GM12878 (cell line): ENCODE measurements at regions not wholly inside any gene's neighbourhood (a gene's known extent, or its start where the extent isn't known, plus 50 kb on each side); places are given as distances from the start of the nearest gene placed in this dataset.

Source experiments
- ATAC-seq: fragments of 200-7000 bp; cut with Tn5 transposase; 3 replicates; pipeline ENCODE4 v1.9.1; 2020; ENCODE audit warnings: mild to moderate bottlenecking, moderate library complexity
- BruUV-seq: library from RNA; stranded (reverse); fragments of 400-500 nt; replicated peaks from 2 replicates; lab custom pipeline; 2021; lab: Mats Ljungman, UMichigan
- CTCF ChIA-PET: fragments of 300-600 bp; sonication (Branson Sonifier 250); formaldehyde crosslinking; extraction: SDS; loops from one replicate; lab custom pipeline; 2021; ENCODE audit warnings: inconsistent platforms; lab: Yijun Ruan, JAX
- POLR2A ChIA-PET: fragments of 350-600 bp; formaldehyde crosslinking; extraction: SDS; loops from one replicate; lab custom pipeline; 2021; ENCODE audit warnings: inconsistent platforms; lab: Charles Lee
- RAD21 ChIA-PET: fragments of 300-600 bp; sonication (Branson Sonifier 250); formaldehyde crosslinking; loops from one replicate; lab custom pipeline; 2023; ENCODE audit warnings: antibody characterized with exemption; ENCODE audit not compliant: unreplicated experiment; lab: Charles Lee
- SMC1A ChIA-PET: fragments of 300-600 bp; sonication (Branson Sonifier 250); formaldehyde crosslinking; loops from one replicate; lab custom pipeline; 2023; ENCODE audit not compliant: unreplicated experiment, uncharacterized antibody; lab: Charles Lee
- DNase-seq: peaks from one replicate; pipeline ENCODE4 v3.0.0-alpha.2; 2011; ENCODE audit warnings: low read depth, low spot score
- FAIRE-seq: peaks from 3 replicates; lab custom pipeline; 2011; peaks lifted over from hg19 to GRCh38; lab: Jason Lieb, UNC
- H2AFZ ChIP-seq: 2 replicates; pipeline ENCODE4 v1.6.0; 2011; ENCODE audit warnings: low read depth, low read length, control low read depth; ENCODE audit not compliant: control insufficient read depth
- H3K27ac ChIP-seq: 2 replicates; pipeline ENCODE4 v1.5.1; 2011; ENCODE audit warnings: control low read depth; ENCODE audit not compliant: control insufficient read depth, insufficient read depth
- H3K27me3 ChIP-seq, 2 experiments: replicated peaks in 1 of 2; 2 replicates each; pipeline versions ENCODE4 v1.6.0 to v1.6.1; 2011; ENCODE audit warnings: low read length in 1 of 2; ENCODE audit not compliant: control insufficient read depth in 2 of 2, insufficient read depth in 2 of 2
- H3K36me3 ChIP-seq, 2 experiments: 2 replicates each; pipeline ENCODE4 v1.5.1; 2011; ENCODE audit warnings: low read length in 1 of 2; ENCODE audit not compliant: control insufficient read depth in 2 of 2, insufficient read depth in 2 of 2
- H3K4me1 ChIP-seq: 2 replicates; pipeline ENCODE4 v1.6.1; 2011; ENCODE audit warnings: mild to moderate bottlenecking, low read length, moderate library complexity, mixed read lengths; ENCODE audit not compliant: control insufficient read depth, insufficient read depth
- H3K4me2 ChIP-seq: 2 replicates; pipeline ENCODE4 v1.6.0; 2011; ENCODE audit warnings: control low read depth; ENCODE audit not compliant: control insufficient read depth, insufficient read depth
- H3K4me3 ChIP-seq: fragments of 200-600 bp; sonication (generic); 2 replicates; pipeline ENCODE4 v1.5.1; 2016
- H3K79me2 ChIP-seq: 2 replicates; pipeline ENCODE4 v1.6.0; 2011; ENCODE audit warnings: low read length; ENCODE audit not compliant: control insufficient read depth, insufficient read depth
- H3K9ac ChIP-seq: 2 replicates; pipeline ENCODE4 v1.8.0; 2011; ENCODE audit warnings: low read length, control low read depth, mixed read lengths; ENCODE audit not compliant: control insufficient read depth, insufficient read depth
- H3K9me3 ChIP-seq: replicated peaks from 3 replicates; pipeline ENCODE4 v1.5.1; 2011; ENCODE audit warnings: mild to moderate bottlenecking, low read length; ENCODE audit not compliant: control insufficient read depth, insufficient read depth
- H4K20me1 ChIP-seq: 2 replicates; pipeline ENCODE4 v1.6.0; 2011; ENCODE audit not compliant: control insufficient read depth, insufficient read depth
- CREB1 ChIP-seq: IDR thresholded peaks from 2 replicates; pipeline ENCODE4 v1.6.1; 2012; ENCODE audit warnings: low read depth, mild to moderate bottlenecking, inconsistent platforms
- MYB ChIP-seq: fragments of 150-350 bp; IDR thresholded peaks from 2 replicates; pipeline ENCODE4 v1.6.1; 2014; ENCODE audit warnings: mild to moderate bottlenecking, low read depth, low read length, borderline replicate concordance
- WGBS: methylation state at CpG from one replicate; pipeline ENCODE4 v1.1.6; 2016; ENCODE audit warnings: low lambda C conversion rate; ENCODE audit not compliant: insufficient replicate concordance, insufficient coverage; ENCODE audit errors: missing lambda C conversion rate; 5-methylcytosine and 5-hydroxymethylcytosine counted together
- in situ Hi-C: fragments of 300-500 bp; cut with MboI; formaldehyde crosslinking; loops from 9 replicates; pipeline ENCODE4 v1.14.3; 2018; ENCODE audit warnings: mixed read lengths
- intact Hi-C: fragments of 100-400 bp; cut with micrococcal nuclease; formaldehyde crosslinking; loops from one replicate; pipeline ENCODE4 v1.14.2; 2022; ENCODE audit not compliant: unreplicated experiment
- TF ChIP-seq, protein P1 (sequence below): fragments of 450-650 bp; IDR thresholded peaks from 2 replicates; pipeline ENCODE4 v1.6.1; 2018; ENCODE audit warnings: borderline replicate concordance, mild to moderate bottlenecking; ENCODE audit not compliant: partially characterized antibody
- TF ChIP-seq, protein P2 (sequence below): IDR thresholded peaks from 2 replicates; pipeline ENCODE4 v1.6.1; 2012; ENCODE audit warnings: improper control_type of control experiment, low read depth, low read length; ENCODE audit not compliant: insufficient replicate concordance
- TF ChIP-seq, protein P3 (sequence below): IDR thresholded peaks from 2 replicates; pipeline ENCODE4 v1.6.1; 2012; ENCODE audit warnings: low read depth, low read length, improper control_type of control experiment

DNA sequence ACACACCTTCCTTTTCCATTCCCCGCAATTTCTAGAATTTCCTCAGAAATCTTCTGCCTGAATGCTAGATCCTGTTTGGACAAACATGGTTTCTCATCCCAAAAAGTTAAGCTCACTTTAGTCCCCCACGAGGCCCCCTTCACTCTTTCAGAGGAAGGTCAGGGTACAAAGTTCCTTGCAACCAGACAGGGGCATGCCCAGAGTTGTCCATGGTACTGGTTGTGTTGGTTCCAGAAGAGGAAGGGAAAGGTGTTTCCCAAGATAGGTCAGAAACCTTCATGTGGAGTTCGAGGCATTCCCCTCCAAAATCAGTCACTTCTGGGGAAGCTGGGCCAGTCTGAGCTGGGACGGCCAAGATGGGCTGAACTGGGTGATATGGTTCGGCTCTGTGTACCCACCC is 167.6 kb upstream of the MAFB start:
- ChIA-PET CTCF (interaction anchor here (1.0 kb wide), 1 partner anchor 83 kb away, joined by 3 read pairs; no protein-coding TSS in a partner anchor), POLR2A (no interaction called here), SMC1A (interaction anchor here (0.5 to 0.7 kb wide), 2 partner anchors 26 to 110 kb away, joined by 3 read pairs; no protein-coding TSS in a partner anchor), RAD21 (no interaction called here)
- intact Hi-C loops, result no loop called here
- Histone ChIP-seq H3K4me1 (no peaks in the 10 kb centered on the region), H3K4me3 (no peak overlapping the region), H3K4me2 (no peak overlapping the region), H3K27ac (no peak overlapping the region), H3K9ac (no peak overlapping the region), H3K36me3 (no peaks in the 10 kb centered on the region), H4K20me1 (no peaks in the 10 kb centered on the region), H3K27me3 (no peaks in the 10 kb centered on the region; a peak in 1 of 4 replicates), H2AFZ (no peak overlapping the region), H3K79me2 (no peaks in the 10 kb centered on the region), H3K9me3 (no peaks in the 10 kb centered on the region)
- FAIRE-seq, result no peak
- no TSS peak for BruUV-seq
- 2% methylated on average over 5 of the region's 5 CpGs for WGBS
- no peak for TF ChIP-seq MYB
- TF ChIP-seq, protein P1, sequence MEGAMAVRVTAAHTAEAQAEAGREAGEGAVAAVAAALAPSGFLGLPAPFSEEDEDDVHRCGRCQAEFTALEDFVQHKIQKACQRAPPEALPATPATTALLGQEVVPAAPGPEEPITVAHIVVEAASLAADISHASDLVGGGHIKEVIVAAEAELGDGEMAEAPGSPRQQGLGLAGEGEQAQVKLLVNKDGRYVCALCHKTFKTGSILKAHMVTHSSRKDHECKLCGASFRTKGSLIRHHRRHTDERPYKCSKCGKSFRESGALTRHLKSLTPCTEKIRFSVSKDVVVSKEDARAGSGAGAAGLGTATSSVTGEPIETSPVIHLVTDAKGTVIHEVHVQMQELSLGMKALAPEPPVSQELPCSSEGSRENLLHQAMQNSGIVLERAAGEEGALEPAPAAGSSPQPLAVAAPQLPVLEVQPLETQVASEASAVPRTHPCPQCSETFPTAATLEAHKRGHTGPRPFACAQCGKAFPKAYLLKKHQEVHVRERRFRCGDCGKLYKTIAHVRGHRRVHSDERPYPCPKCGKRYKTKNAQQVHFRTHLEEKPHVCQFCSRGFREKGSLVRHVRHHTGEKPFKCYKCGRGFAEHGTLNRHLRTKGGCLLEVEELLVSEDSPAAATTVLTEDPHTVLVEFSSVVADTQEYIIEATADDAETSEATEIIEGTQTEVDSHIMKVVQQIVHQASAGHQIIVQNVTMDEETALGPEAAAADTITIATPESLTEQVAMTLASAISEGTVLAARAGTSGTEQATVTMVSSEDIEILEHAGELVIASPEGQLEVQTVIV, result no peak
- no peak for ATAC-seq
- no peak for DNase-seq
- in situ Hi-C loops, result no loop called here

DNA sequence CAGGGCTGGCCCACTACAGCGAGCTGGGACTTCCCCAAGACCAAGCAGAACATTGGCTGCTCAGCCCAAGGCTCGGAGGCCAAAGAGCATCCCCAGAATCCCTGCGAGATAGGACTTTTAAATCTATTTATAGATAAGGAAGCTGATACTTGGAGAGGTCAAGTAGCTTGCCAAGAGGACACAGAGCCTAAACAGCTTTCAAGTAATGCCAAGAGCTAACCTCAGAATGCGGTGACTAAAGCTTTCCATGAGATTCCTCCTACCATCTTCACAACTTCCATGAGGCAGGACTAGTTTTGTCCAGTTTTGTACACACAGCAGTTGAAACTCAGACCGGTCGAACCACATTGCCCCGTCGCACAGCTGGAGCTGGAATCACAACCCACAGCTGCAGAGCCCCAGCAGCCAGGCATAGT is 168.1 kb upstream of the TOP1 start:
- Histone ChIP-seq H4K20me1 (no peaks in the 10 kb centered on the region), H3K79me2 (no peaks in the 10 kb centered on the region), H3K9ac (no peak overlapping the region), H3K36me3 (no peaks in the 10 kb centered on the region), H3K9me3 (no peaks in the 10 kb centered on the region), H3K27ac (no peak overlapping the region), H2AFZ (no peak overlapping the region), H3K4me3 (no peak overlapping the region), H3K4me1 (no peaks in the 10 kb centered on the region), H3K27me3 (peaks cover 0 to 1% of the 10 kb centered on the region in 2 experiments; a peak in 1 of 4 replicates), H3K4me2 (no peak overlapping the region)
- TF ChIP-seq, protein P2, sequence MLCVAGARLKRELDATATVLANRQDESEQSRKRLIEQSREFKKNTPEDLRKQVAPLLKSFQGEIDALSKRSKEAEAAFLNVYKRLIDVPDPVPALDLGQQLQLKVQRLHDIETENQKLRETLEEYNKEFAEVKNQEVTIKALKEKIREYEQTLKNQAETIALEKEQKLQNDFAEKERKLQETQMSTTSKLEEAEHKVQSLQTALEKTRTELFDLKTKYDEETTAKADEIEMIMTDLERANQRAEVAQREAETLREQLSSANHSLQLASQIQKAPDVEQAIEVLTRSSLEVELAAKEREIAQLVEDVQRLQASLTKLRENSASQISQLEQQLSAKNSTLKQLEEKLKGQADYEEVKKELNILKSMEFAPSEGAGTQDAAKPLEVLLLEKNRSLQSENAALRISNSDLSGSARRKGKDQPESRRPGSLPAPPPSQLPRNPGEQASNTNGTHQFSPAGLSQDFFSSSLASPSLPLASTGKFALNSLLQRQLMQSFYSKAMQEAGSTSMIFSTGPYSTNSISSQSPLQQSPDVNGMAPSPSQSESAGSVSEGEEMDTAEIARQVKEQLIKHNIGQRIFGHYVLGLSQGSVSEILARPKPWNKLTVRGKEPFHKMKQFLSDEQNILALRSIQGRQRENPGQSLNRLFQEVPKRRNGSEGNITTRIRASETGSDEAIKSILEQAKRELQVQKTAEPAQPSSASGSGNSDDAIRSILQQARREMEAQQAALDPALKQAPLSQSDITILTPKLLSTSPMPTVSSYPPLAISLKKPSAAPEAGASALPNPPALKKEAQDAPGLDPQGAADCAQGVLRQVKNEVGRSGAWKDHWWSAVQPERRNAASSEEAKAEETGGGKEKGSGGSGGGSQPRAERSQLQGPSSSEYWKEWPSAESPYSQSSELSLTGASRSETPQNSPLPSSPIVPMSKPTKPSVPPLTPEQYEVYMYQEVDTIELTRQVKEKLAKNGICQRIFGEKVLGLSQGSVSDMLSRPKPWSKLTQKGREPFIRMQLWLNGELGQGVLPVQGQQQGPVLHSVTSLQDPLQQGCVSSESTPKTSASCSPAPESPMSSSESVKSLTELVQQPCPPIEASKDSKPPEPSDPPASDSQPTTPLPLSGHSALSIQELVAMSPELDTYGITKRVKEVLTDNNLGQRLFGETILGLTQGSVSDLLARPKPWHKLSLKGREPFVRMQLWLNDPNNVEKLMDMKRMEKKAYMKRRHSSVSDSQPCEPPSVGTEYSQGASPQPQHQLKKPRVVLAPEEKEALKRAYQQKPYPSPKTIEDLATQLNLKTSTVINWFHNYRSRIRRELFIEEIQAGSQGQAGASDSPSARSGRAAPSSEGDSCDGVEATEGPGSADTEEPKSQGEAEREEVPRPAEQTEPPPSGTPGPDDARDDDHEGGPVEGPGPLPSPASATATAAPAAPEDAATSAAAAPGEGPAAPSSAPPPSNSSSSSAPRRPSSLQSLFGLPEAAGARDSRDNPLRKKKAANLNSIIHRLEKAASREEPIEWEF, result no peak
- TF ChIP-seq, protein P3, sequence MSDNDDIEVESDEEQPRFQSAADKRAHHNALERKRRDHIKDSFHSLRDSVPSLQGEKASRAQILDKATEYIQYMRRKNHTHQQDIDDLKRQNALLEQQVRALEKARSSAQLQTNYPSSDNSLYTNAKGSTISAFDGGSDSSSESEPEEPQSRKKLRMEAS, result no peak
- no peak for TF ChIP-seq CREB1
- intact Hi-C loops (no loop called here), in situ Hi-C loops (no loop called here)
- 47% methylated on average over 8 of the region's 8 CpGs for WGBS
- CTCF ChIA-PET, result interaction anchor here (1.5 kb wide), 1 partner anchor 103 kb away, joined by 5 read pairs; no protein-coding TSS in a partner anchor
- POLR2A ChIA-PET, result no interaction called here
- SMC1A ChIA-PET, result no interaction called here
- no peak for FAIRE-seq
- BruUV-seq, result no TSS peak
- no peak for DNase-seq
- RAD21 ChIA-PET, result no interaction called here
- no peak for ATAC-seq
